Lung (tissue), 11 donors: ENCODE measurements at regions not wholly inside any gene's neighbourhood (a gene's known extent, or its start where the extent isn't known, plus 50 kb on each side); places are given as distances from the start of the nearest gene placed in this dataset.
A peak's percentile ranks its signal among the peaks of the same experiment; 100 is the strongest.
"Not testable (repeated sequence)": the region's sequence is repeated elsewhere in the genome, so short reads cannot be mapped to it uniquely, and the experiment has no call there.

Source experiments
- ATAC-seq: fragments of 200-7000 bp; cut with Tn5 transposase; one replicate; pipeline ENCODE4 v1.9.1; 2020; ENCODE audit warnings: moderate number of reproducible peaks; ENCODE audit not compliant: insufficient read depth, low FRiP score
- DNase-seq, 3 donors: peaks; one replicate each; pipeline ENCODE4 v3.0.0-alpha.2; 2013 to 2017
- H3K27ac ChIP-seq, 2 donors: one replicate each; pipeline ENCODE4 v1.5.1; 2013; ENCODE audit warnings: mild to moderate bottlenecking in 2 of 2, moderate library complexity in 2 of 2, control low read depth in 1 of 2, inconsistent platforms in 1 of 2, low read depth in 1 of 2, low read length in 1 of 2
- H3K27me3 ChIP-seq, 3 donors: one replicate each; pipeline ENCODE4 v1.5.1; 2013; ENCODE audit warnings: low read length in 2 of 3; ENCODE audit not compliant: control insufficient read depth in 3 of 3, insufficient read depth in 3 of 3
- H3K36me3 ChIP-seq, 4 donors: one replicate each; pipeline ENCODE4 v1.5.1; 2013; ENCODE audit warnings: low read length in 4 of 4, mild to moderate bottlenecking in 1 of 4, moderate library complexity in 1 of 4; ENCODE audit not compliant: control insufficient read depth in 4 of 4, insufficient read depth in 4 of 4
- H3K4me1 ChIP-seq, 5 donors: one replicate each; pipeline ENCODE4 v1.5.1; 2013; ENCODE audit warnings: low read length in 5 of 5, mild to moderate bottlenecking in 2 of 5, moderate library complexity in 1 of 5; ENCODE audit not compliant: control insufficient read depth in 5 of 5, insufficient read depth in 5 of 5
- H3K4me3 ChIP-seq: one replicate; pipeline ENCODE4 v1.5.1; 2013; ENCODE audit warnings: mild to moderate bottlenecking, control low read depth, moderate library complexity
- H3K9ac ChIP-seq, 2 donors: one replicate each; pipeline ENCODE4 v1.5.1; 2013; ENCODE audit warnings: low read length in 2 of 2, control low read depth in 1 of 2; ENCODE audit not compliant: insufficient read depth in 1 of 2
- H3K9me3 ChIP-seq, 4 donors: one replicate each; pipeline ENCODE4 v1.5.1; 2013; ENCODE audit warnings: low read length in 3 of 4, mild to moderate bottlenecking in 1 of 4, moderate library complexity in 1 of 4; ENCODE audit not compliant: control insufficient read depth in 4 of 4, insufficient read depth in 3 of 4
- CTCF ChIP-seq: IDR thresholded peaks from 2 replicates; pipeline ENCODE4 v1.5.1; 2012; ENCODE audit warnings: mild to moderate bottlenecking; ENCODE audit errors: control extremely low read depth, extremely low read depth
- WGBS, 2 donors: extraction: QIAGEN DNeasy Blood & Tissue Kit; methylation state at CpG; one replicate each; pipeline ENCODE4 v1.1.7; 2013; 5-methylcytosine and 5-hydroxymethylcytosine counted together
- donor health status: control.
- donor health status: control.
- donor health status: Bipolar disorder and iron deficiency.
- donor health status: healthy.
- donor health status: DM: yes; HTN: yes; CAD: no.

- 88 to 97% methylated on average over 1 of the region's 1 CpG for WGBS, 2 donors
- DNase-seq (peak in 2 of 3 donors; percentile 92 to 95), ATAC-seq (no peak)
- Histone ChIP-seq H3K9me3 (no peaks in the 10 kb centered on the region), H3K4me1 (peaks cover 0 to 41% (median 2%) of the 10 kb centered on the region in 5 donors), H3K27me3 (no peaks in the 10 kb centered on the region), H3K27ac (no peak overlapping the region), H3K9ac (no peak overlapping the region), H3K36me3 (no peaks in the 10 kb centered on the region), H3K4me3 (no peak overlapping the region)
- TF ChIP-seq CTCF: no peak
Observed at GRCh38 chr1:88514544-88515060, 169.5 kb upstream of the PKN2 start.

- H3K36me3 ChIP-seq, H3K9ac ChIP-seq, ATAC-seq, DNase-seq, H3K4me3 ChIP-seq, H3K9me3 ChIP-seq, H3K27me3 ChIP-seq, H3K27ac ChIP-seq: not testable (repeated sequence)
- WGBS, 2 donors: 73 to 93% methylated on average over 1 of the region's 1 CpG
- H3K4me1 ChIP-seq: peaks cover 0 to 53% (median 2%) of the 10 kb centered on the region in 5 donors
Observed at GRCh38 chr1:88517499-88517898, 166.6 kb upstream of the PKN2 start.

GRCh38 chr1:88519156-88519555, 164.9 kb upstream of the PKN2 start:
- Histone ChIP-seq H3K9me3 (no peaks in the 10 kb centered on the region), H3K4me1 (peaks cover 0 to 59% (median 2%) of the 10 kb centered on the region in 5 donors), H3K9ac (no peak overlapping the region), H3K36me3 (no peaks in the 10 kb centered on the region), H3K27ac (no peak overlapping the region), H3K4me3 (no peak overlapping the region), H3K27me3 (no peaks in the 10 kb centered on the region)
- peak; percentile 37 to 91 (median 85) for DNase-seq
- ATAC-seq: no peak
- no peak for TF ChIP-seq CTCF
- WGBS, 2 donors: 54 to 71% methylated on average over 1 of the region's 1 CpG

GRCh38 chr1:88523854-88524528, 160.1 kb upstream of the PKN2 start:
- Histone ChIP-seq H3K27ac (no peak overlapping the region), H3K36me3 (no peaks in the 10 kb centered on the region), H3K4me3 (no peak overlapping the region), H3K9ac (no peak overlapping the region), H3K9me3 (no peaks in the 10 kb centered on the region), H3K4me1 (peaks cover 0 to 55% (median 0%) of the 10 kb centered on the region in 5 donors), H3K27me3 (no peaks in the 10 kb centered on the region)
- whole genome bisulfite sequencing, 2 donors: 70 to 82% methylated on average over 4 of the region's 4 CpGs
- ATAC-seq (no peak), DNase-seq (peak in 2 of 3 donors; percentile 86 to 88)
- TF ChIP-seq CTCF: no peak
